GM18511 (cell line): ENCODE measurements at regions not wholly inside any gene's neighbourhood (a gene's known extent, or its start where the extent isn't known, plus 50 kb on each side); places are given as distances from the start of the nearest gene placed in this dataset.

Experiments
- ATAC-seq: cut with Tn5 transposase; IDR thresholded peaks from one replicate; pipeline ENCODE4 v1.9.1; 2021; ENCODE audit warnings: mild to moderate bottlenecking, moderate library complexity; ENCODE audit not compliant: unreplicated experiment

DNA sequence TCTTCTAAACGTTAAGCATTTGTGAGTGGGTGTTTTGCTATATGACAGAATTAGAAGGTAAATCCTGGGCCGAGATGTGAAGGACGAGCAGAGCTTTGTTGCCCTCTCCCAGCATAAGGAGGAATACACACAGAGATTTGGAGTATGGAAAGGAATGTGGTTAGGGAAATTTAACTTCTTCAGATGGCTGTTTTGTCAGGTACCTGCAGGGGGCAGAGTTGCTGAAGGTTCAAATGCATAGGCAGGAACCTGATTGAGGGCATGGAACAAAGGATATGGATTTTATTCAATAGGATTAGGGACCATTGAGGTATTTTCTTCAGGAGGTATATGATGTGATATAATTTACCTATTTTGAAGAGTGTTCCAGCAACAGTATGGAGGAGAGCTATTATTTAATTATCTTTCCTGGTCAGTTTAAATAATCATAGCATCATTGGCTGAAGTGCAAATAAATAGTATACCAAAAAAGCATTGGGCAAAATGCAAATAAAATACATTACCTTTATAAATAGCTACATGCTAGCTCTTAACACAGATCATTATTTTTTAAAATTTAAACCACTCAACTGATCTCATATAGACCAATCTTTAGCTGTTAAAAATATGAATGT, 143.6 kb downstream of the SLIT2 start:
- peak; percentile 74 for ATAC-seq

DNA sequence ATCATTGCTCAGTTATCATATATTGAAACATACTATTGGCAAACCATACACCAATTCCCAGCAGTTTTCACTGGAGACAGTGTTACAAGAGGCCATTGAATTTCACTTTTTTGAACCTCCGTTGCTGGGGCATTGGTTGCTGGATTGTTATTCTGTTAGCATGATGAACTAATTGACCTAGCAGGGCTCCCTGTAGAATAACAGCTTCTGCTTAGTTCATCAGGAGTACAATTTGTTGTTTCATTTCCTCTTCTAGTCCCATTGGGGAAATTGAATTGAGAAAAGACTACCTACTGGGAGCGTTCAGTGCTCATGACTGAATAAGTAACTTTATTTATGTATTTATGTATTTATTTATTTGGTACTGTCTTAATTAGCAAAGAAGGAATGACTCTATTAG, 151.6 kb downstream of the SLIT2 start:
- ATAC-seq: no peak

DNA sequence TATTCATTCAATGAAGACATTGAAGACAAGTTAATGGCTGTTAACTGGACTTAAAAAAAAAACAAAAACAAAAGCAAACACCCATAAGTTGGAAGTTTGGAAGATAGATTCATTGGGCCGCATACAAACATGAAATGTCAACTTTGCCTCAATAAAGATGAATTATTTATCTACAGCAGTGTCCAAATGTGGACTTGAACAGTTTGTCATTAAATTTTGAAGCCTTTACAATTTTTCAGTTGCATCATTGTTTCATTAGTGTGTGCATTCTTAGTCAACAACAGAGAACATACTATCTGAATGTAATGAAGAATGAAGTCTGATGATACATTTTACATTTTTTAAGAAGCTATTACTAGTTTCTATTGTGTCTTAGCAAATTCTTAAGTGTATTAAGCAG, 152.1 kb downstream of the SLIT2 start:
- no peak for ATAC-seq

DNA sequence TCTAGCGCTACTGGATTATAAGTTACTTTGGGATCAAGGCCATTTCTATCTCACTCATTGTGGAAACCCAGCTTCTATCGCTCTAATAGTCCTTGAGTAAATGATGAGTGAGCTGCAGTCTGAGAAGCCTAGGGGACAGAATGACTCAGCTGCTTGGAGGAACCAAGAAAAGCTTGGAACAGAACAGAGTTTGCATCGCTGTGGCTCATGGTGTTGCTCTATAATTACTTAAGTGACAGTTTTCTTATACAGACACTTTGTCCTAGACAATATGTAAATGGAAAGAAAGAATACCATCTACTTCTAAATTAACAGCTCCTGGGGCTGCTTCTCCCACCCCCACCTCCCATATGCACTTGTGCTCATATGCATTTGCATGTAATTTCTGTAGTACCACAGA, 156.9 kb downstream of the SLIT2 start:
- ATAC-seq: no peak

DNA sequence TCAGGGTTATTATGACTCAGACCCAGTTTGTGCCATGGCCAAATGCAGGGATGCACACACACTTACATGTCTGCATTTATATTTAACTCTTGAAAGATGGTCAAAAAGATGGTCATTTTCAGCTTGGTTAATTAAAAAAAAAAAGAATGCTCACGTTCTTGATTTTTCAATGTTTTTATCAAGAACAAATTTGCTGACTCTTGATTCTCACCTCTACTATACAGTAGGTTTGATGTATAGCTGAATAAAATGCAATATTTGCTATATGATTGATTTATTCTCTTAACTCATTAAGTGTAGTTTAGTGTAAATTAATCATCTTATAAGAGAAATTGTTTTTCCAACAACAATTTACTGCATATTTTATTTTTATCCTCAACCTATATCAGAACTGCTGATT, 160.4 kb downstream of the SLIT2 start:
- no peak for ATAC-seq

DNA sequence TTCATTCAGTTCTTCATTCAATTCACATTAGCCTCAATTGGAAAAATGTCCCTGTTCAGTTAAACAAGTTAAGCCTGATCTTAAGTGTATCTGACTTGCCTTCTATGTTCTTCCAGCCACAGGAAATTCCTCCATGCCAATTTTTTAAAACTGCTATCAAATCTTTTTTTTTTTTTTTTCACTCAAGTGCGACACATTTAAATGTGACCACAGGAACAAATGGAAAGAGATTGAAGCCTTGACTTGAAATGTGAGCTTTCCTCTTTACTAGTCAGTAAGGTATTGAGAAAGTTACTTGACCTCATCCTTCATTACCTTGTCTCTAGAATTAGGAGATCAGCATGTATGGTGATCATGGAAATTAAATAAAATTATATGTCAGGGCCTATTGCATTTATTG, 165.1 kb downstream of the SLIT2 start:
- ATAC-seq: no peak

DNA sequence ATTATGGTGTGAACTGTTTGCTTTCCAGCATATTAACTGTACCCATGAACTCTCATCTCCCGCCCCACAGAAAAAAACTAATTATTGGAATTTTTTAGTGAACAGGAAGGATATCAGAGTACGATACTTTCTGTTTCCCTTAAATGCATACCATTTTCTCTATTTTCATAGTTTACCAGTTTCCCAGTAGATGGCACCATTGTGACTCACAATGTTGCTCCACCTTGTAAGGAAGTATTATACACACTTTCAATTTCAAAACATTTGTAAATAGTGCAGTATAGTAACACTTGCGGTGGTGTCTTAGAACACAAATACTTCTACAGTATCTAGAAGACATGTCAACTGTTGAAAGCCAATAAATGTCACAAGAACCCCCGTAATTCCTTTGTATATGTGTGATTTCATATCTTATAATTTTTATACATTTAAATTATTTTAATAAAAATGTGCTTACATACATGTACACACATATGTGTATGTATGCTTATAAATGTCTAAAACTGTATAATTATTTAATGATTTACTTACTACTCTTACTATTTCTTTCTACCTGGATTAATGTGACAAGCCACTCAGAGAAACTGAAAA, 167.3 kb downstream of the SLIT2 start:
- peak; percentile 97 for ATAC-seq

DNA sequence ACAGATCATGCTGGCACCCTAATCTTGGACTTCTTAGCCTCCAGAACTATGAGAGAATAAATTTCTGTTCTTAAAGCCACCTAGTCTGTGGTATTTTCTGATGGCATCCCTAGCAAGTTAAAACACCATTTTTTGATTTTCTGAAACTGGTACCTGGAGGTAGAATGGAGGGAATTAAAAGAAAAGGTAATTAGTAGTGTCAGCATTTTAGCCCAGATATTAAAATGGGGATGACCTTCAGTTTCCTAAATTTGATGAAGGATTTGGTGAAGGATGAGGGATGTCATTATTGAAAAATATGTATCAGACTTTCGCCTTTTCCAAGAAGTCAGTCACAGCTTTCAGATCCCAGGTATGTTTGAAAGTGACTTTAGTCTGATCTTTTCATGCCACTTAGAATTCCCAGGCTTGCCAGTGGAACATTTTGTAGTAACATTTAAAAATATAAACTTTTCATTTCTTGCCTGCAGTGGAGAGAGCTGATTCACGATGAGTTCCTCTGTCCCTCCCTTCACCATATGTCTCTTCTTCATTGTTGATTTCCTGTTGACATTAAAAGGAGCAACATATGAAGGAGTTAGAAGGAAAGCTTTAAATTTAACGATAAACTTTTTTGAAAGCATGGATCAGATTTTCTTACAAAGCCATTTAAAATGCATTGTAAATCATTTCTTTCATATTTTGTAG, 169.4 kb downstream of the SLIT2 start:
- ATAC-seq: no peak

DNA sequence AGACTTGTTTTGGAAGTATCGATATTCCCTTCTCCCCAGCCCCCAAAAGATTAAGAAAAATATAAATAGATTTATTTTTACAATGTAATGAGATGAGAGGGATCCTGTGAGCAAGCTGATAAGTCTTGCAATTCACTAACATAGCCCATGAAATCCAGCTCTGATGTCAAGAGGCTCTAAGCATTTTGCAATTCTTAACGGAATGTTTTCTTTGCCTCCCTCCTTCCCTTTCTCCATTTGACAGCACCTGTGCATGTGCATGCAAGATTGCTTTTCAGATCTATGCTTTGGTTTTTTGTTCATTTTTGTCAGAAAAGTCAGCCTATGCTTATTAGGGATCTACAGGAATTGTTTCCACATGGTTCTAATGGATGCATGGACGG, 169.9 kb downstream of the SLIT2 start:
- no peak for ATAC-seq

DNA sequence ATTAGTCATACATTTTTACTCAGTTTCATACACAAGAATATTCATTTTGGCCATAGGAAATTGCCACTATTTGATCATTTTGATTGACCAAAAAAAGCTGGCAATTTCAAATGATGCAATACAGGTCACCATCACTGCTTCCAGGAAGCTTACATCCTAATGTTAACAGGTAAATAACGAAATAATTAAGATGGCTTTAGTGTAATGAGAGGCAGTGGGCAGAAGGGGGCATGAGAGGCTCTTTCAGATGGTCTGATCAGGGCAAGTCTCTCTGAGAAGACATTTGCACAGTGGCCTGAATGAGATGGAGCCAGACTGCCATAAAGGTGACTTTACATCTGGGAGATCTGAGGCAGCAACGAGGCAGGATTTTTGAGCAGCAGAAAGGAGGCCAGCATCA, 170.7 kb downstream of the SLIT2 start:
- ATAC-seq: peak; percentile 73

DNA sequence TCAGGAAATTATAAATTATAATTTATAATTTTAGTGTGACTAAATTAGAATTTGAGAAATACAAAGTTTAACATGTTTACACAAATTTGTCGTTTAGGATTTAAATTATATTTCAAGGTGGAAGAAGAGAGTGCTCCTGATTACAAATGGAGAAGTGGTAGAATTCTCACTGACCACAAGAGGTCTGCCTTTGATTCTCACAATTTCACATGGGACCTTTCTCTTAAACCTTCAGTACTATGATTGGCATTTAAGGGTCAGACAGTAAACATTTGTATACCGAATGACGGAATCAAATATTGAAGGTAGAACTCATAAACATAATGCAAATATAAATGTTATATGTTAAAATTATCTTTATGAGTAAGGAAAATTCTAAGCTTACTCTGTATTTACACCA, 171.7 kb downstream of the SLIT2 start:
- ATAC-seq: no peak

DNA sequence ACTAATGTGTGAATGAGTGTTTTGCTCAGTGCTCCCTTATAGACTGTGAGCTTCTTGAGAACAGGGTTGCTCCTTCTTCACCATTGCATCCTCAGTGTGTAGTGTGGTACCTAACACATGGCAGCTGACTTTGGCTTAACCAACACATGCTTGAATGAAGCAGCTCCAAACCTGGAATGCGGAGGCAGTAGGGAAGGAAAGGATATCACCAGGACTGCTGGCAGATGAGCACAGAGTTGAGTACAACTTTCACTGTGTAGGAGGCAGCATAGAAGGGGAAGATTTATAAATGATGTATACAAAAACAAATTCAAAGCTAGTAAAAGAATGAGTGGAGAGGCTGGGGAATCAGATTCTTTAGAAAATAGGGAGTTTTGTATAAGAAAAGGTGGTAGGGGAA, 174.3 kb downstream of the SLIT2 start:
- no peak for ATAC-seq

DNA sequence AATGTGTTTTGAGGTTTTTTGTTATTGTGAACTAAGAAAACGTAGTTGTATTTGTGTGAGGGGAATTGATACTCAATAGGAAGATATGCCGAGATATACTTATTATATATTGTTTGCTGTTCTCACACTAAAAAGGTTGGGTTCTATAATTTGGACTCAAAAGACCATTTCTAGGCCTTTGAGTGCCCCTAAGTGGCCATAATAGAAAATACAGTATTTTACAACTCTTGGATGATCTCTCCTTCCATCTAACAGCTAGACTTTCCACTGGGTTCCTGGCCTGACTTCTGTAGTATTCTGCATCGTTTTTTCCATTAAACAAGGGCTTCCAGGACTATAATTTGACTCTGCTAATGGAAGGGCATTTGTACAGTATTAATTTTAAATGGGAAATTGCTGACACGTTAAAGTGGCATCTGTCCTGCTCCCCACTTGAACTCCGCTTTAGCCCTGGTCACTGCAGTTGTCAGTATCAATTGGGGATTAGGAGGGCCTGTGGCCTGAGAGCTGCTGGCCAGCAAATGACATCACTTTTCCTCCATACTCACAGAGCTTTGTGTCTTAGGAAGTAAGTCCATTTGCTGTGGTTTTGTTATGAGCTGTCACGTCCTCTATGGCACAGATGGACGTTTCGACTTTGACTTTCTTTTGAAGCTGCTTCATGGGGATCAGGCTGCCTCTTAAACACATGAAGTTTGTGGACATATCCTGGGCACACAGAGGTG, 176.9 kb downstream of the SLIT2 start:
- peak; percentile 65 for ATAC-seq

DNA sequence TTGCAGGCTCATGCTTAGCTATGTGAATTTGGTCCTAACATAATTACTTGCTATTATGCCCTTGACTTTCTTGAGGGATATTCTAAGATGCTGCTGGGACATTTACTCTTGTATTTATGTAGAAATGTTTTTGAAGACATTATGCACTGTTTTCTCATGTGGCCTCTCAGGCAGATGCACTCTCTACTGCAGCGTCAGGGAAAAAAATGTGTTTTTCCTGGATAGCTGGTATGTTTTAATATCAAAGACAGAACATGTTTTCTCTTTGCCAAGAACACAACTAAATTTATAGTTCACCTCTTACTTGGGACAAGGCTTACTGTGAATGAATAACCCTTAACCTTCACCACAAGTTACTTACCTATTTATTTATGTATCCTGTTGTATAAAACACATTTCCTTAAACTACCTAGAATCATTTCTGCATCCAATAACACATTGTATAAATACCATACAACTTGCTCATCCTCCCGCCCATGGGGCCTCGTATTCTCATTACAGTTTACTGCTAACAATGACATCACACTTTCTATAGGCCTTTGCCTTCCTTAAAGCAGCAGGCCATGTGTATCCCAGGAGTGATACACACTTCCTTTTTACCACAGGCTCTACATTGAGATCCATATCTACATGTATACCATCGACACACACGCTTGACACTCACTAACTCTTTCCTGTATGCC, 178.7 kb downstream of the SLIT2 start:
- ATAC-seq: no peak

DNA sequence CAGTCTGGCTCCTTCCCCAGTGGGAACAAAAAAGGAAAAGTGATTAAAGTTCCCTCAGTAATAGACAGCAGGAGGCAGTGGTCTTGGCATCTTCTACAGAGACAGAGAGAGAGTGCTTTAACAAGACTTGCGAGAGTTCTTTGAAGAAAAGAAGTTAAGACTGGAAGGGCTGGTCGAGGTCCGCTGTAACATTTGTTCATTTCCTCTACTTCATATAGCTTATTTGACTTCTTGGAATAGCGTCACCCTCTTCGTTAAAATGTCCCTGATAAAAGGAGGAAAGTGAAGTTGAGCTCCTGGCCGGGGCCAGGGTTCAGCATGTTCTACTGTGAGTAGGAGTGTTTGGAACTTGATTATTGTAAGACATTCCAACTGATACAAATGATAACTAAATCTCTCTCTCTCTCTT, 179.8 kb downstream of the SLIT2 start:
- no peak for ATAC-seq

DNA sequence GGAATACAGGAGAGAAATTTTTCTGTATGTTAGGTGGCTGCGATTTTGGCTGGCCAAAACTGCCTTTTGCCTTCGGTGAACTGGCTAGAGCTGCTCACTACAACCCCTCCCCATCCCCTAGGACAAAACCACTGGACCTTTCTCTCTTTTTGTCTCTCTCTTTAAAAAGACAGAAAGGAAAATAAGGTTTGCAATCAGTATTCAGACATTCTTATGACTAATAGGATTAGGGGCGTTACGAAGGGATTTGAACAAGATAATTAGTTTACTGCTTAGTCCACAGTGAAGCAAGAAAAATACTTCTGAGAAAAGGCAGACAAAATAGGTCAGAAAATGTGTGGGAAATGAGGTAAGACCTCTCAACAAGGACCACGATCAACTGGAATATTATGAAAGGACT, 180.4 kb downstream of the SLIT2 start:
- ATAC-seq: no peak

DNA sequence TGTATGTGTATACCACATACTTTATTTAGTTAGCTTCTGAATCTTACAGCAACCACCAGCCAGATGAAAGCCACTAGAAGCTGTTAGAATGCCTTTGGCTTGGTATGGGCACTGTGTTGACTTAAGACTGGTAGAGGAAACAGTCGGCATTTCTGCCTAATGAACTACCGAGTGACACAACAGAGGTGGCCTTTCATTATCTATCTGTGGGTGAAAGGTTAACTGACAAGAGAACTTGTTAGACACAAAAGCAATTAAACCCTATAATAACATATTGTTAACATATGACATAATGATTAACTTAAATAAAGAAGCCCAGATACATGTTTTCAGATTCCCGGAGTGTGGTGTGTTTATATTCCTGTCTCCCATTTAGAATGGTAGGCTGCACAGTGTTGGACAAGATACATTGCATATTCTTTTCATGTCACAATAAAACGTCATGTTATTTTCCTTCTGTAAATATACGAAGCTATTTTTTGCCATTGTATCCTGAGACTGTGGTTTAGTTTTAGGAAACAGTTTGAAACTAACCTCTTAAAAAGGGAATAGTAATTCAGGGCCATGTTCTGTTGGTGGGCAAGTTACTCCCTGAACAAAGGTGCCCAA, 181.5 kb downstream of the SLIT2 start:
- ATAC-seq: no peak

DNA sequence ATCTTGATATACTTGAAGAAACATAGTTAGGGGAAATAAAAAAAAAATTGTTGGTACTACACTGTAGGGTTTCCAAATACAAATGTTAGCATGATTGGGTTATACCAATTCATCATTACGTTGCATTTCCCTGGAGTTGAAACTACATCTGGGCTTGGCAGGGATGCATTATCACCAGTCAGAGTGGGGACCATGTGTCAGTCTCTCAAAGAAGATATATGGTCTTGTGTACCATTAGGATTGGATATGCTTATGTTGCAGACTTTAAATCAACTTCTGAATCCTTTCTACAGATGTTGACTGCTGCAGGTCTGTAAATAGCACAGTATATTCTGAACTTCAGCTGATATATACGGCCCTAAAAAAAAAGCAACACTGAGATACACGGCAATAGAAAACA, 188.5 kb downstream of the SLIT2 start:
- no peak for ATAC-seq

DNA sequence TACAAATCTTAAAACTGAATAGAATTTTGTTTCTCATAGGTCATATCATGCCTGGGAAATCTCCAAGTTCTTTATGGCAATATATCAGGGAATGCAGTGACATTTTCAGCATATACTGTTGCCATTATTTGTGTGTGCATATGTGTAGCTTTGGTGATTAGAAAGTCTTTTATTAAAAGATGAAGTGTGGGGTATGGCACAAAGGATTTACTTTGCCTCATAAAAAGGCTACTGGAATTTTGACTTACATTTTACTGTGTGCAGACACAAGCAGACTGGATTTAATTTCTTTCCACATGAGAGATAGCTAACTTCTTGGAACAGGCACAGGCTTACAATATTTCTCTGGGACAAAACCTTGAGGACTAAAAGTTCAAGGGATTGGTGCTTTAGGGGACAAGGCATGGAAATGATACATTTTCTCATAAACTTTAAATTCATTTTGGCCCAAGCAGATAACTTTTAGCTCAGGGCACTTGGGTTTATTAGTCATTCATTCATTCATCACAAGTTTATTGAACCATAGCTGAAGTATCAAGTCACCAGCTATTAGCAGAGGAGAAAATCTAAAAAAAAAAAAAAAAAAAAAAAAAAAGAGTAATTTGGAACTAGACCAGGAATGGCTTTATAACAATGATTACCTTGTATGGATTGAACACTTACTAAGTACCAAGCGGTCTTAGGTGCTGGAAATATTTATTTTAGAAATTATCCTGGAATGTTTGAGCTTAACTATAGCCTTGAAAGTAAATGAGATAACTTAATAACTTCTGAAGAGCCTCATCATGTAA, 191.5 kb downstream of the SLIT2 start:
- no peak for ATAC-seq
